ENCODE measurements at regions not wholly inside any gene's neighbourhood (a gene's known extent, or its start where the extent isn't known, plus 50 kb on each side); places are given as distances from the start of the nearest gene placed in this dataset.

- H3K27me3 ChIP-seq (ENCODE audit: control insufficient read depth, insufficient read depth, low read length) = peaks cover 2% of the 10 kb centered on the region
- no peak for TF ChIP-seq POLR2A (IDR thresholded peaks at IDR 0.05; ENCODE audit: low read depth, low read length)
- no peak for TF ChIP-seq RAD21 (IDR thresholded peaks at IDR 0.05; ENCODE audit: low read length)
- TF ChIP-seq BHLHE40 (IDR thresholded peaks at IDR 0.05; ENCODE audit: low read depth, low read length) = no peak
- no peak for TF ChIP-seq CHD1 (IDR thresholded peaks at IDR 0.05; ENCODE audit: low read depth, low read length)
- no peak for TF ChIP-seq MAFK (IDR thresholded peaks at IDR 0.05; ENCODE audit: low read depth, low read length)
- TF ChIP-seq USF2 (IDR thresholded peaks at IDR 0.05; ENCODE audit: low read depth, low read length) = no peak
- no peak for TF ChIP-seq ELK1 (IDR thresholded peaks at IDR 0.05; ENCODE audit: borderline replicate concordance, low read depth, low read length)
- TF ChIP-seq CEBPB (IDR thresholded peaks at IDR 0.05; ENCODE audit: low read depth, low read length) = no peak
- TF ChIP-seq RCOR1 (IDR thresholded peaks at IDR 0.05; ENCODE audit: insufficient replicate concordance, low read length) = no peak
- TF ChIP-seq FOS (IDR thresholded peaks at IDR 0.05; ENCODE audit: low read depth, low read length) = no peak
- TF ChIP-seq NFE2L2 (IDR thresholded peaks at IDR 0.05; ENCODE audit: low read depth, low read length) = no peak
- TF ChIP-seq CTCF (conservative IDR thresholded peaks at IDR 0.05; ENCODE audit: low read depth, low read length) = no peak
- no peak for TF ChIP-seq SMC3 (IDR thresholded peaks at IDR 0.05; ENCODE audit: low read depth, low read length)
- TF ChIP-seq MXI1 (IDR thresholded peaks at IDR 0.05; ENCODE audit: borderline replicate concordance, low read depth, low read length) = no peak
- TF ChIP-seq RFX5 (IDR thresholded peaks at IDR 0.05; ENCODE audit: low read depth, low read length) = no peak
- no peak for TF ChIP-seq MAZ (IDR thresholded peaks at IDR 0.05; ENCODE audit: borderline replicate concordance, low read depth, low read length)
- no peak overlapping the region for H3K56ac ChIP-seq (ENCODE audit: extremely low read depth, insufficient read depth, low read length)
- H3K23ac ChIP-seq (ENCODE audit: low read depth, low read length) = no peak overlapping the region
- no TSS peak for BruUV-seq (replicated peaks)
- no peak for ATAC-seq (ENCODE audit: low read depth)
- H4K20me1 ChIP-seq (ENCODE audit: insufficient read depth, low read length) = no peaks in the 10 kb centered on the region
- no peak overlapping the region for H2BK15ac ChIP-seq (ENCODE audit: low read depth, low read length)
- H3K79me1 ChIP-seq (ENCODE audit: low read depth in 1 of 2, low read length in 2 of 2) = no peaks in the 10 kb centered on the region
- H3K36me3 ChIP-seq (ENCODE audit: control insufficient read depth, insufficient read depth, low read length) = no peaks in the 10 kb centered on the region
- H2AK5ac ChIP-seq (ENCODE audit: low read depth, low read length) = no peak overlapping the region
- H3K9me3 ChIP-seq (ENCODE audit: control insufficient read depth, insufficient read depth, low read length) = no peaks in the 10 kb centered on the region
- dilution Hi-C loops (cut with HindIII; ENCODE audit: low sequenced_read_pairs, unreplicated experiment) (no loop called here), in situ Hi-C loops (cut with MboI; ENCODE audit: low sequenced_read_pairs) (no loop called here), intact Hi-C loops (cut with micrococcal nuclease) (no loop called here)
- H3K4me2 ChIP-seq (ENCODE audit: low read depth, low read length) = no peak overlapping the region
- H3K4ac ChIP-seq (ENCODE audit: low read depth, low read length) = no peak overlapping the region
- H3K9me1 ChIP-seq (ENCODE audit: insufficient read depth, low read length) = no peaks in the 10 kb centered on the region
- H2BK5ac ChIP-seq (ENCODE audit: low read depth, low read length, poor library complexity, severe bottlenecking) = no peak overlapping the region
- no peak overlapping the region for H3K4me3 ChIP-seq (ENCODE audit: insufficient read depth, low read depth, low read length)
- no peak overlapping the region for H3K18ac ChIP-seq (ENCODE audit: low read depth, low read length)
- no peak overlapping the region for H4K5ac ChIP-seq (ENCODE audit: low read depth, low read length)
- H2BK20ac ChIP-seq (ENCODE audit: low read depth, low read length) = no peak overlapping the region
- no peak overlapping the region for H4K91ac ChIP-seq (ENCODE audit: insufficient read depth, low read depth, low read length)
- no peak overlapping the region for H2BK120ac ChIP-seq (ENCODE audit: low read depth, low read length)
- H3K27ac ChIP-seq (ENCODE audit: insufficient read depth, low read length) = no peak overlapping the region
- CTCF ChIA-PET = no interaction called here
- no peak overlapping the region for H3K14ac ChIP-seq (replicated peaks; ENCODE audit: low read depth, low read length)
- no peak overlapping the region for H4K8ac ChIP-seq (ENCODE audit: low read depth in 2 of 2, low read length in 2 of 2)
- POLR2A ChIA-PET (ENCODE audit: unreplicated experiment) = no interaction called here
- no peak overlapping the region for H3K9ac ChIP-seq (ENCODE audit: low read depth, low read length)
- no peaks in the 10 kb centered on the region for H3K4me1 ChIP-seq (ENCODE audit: control insufficient read depth, insufficient read depth, low read length)
- H2AFZ ChIP-seq (replicated peaks; ENCODE audit: low read length, poor library complexity) = no peak overlapping the region
- no peak overlapping the region for H2AK9ac ChIP-seq (replicated peaks; ENCODE audit: low read depth, low read length, poor library complexity)
- no peak for DNase-seq
Observed at GRCh38 chr6:156511570-156511969, 265.6 kb upstream of the ARID1B start.
